ENCODE measurements at regions not wholly inside any gene's neighbourhood (a gene's known extent, or its start where the extent isn't known, plus 50 kb on each side); places are given as distances from the start of the nearest gene placed in this dataset.

- TF ChIP-seq, protein P1, sequence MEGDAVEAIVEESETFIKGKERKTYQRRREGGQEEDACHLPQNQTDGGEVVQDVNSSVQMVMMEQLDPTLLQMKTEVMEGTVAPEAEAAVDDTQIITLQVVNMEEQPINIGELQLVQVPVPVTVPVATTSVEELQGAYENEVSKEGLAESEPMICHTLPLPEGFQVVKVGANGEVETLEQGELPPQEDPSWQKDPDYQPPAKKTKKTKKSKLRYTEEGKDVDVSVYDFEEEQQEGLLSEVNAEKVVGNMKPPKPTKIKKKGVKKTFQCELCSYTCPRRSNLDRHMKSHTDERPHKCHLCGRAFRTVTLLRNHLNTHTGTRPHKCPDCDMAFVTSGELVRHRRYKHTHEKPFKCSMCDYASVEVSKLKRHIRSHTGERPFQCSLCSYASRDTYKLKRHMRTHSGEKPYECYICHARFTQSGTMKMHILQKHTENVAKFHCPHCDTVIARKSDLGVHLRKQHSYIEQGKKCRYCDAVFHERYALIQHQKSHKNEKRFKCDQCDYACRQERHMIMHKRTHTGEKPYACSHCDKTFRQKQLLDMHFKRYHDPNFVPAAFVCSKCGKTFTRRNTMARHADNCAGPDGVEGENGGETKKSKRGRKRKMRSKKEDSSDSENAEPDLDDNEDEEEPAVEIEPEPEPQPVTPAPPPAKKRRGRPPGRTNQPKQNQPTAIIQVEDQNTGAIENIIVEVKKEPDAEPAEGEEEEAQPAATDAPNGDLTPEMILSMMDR (IDR thresholded peaks at IDR 0.05): no peak
- TF ChIP-seq POLR2A (IDR thresholded peaks at IDR 0.05): no peak
Measured at GRCh38 chr2:228522276-228522675, 340.8 kb upstream of the SPHKAP start.
